A549 (cell line): ENCODE measurements at regions not wholly inside any gene's neighbourhood (a gene's known extent, or its start where the extent isn't known, plus 50 kb on each side); places are given as distances from the start of the nearest gene placed in this dataset.

Source experiments
- CEBPB ChIP-seq, 2 experiments: fragments of >200 bp in 1 of 2; sonication (Bioruptor Twin) in 1 of 2; formaldehyde crosslinking in 1 of 2; IDR thresholded peaks; 2 replicates each; pipeline ENCODE4 v1.6.1; 2012 to 2016
- POLR2A ChIP-seq: IDR thresholded peaks from 2 replicates; pipeline ENCODE4 v1.6.1; 2012; ENCODE audit warnings: mild to moderate bottlenecking, low read length
- RCOR1 ChIP-seq: fragments of 150-350 bp; IDR thresholded peaks from 2 replicates; pipeline ENCODE4 v1.6.1; 2014; ENCODE audit warnings: antibody characterized with exemption, low read length, low read depth
- TP53 ChIP-seq: fragments of 250-450 bp; sonication (Bioruptor Pico); IDR thresholded peaks from 2 replicates; pipeline ENCODE4 v1.5.0; 2021; ENCODE audit warnings: mild to moderate bottlenecking, moderate library complexity
- TF ChIP-seq, protein P1 (sequence below): fragments of >200 bp; sonication (Bioruptor Twin); formaldehyde crosslinking; IDR thresholded peaks from 3 replicates; pipeline ENCODE4 v1.5.1; 2016

DNA sequence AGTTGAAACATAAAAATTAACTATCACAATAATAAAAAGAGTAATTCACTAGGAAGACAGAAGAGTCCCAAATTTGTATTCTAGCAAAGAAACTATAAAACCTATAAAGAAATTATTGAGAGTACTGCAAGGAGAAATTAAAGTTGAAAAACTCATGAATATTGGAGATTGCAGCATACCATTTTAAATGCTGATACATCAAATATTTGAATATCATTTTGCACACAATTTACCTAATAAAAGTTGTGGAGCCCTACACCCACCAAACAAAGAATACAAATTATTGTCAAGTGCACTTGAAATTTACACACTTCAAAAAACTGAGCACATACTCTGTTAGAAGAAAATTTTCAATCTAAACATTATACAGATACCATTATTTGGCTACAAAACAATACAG is 531.6 kb upstream of the SMIM21 start:
- TF ChIP-seq RCOR1 (no peak), POLR2A (no peak), CEBPB (IDR thresholded peaks at IDR 0.05) (no peak), TP53 (CRISPR knock-in tag) (no peak)
- TF ChIP-seq, protein P1, sequence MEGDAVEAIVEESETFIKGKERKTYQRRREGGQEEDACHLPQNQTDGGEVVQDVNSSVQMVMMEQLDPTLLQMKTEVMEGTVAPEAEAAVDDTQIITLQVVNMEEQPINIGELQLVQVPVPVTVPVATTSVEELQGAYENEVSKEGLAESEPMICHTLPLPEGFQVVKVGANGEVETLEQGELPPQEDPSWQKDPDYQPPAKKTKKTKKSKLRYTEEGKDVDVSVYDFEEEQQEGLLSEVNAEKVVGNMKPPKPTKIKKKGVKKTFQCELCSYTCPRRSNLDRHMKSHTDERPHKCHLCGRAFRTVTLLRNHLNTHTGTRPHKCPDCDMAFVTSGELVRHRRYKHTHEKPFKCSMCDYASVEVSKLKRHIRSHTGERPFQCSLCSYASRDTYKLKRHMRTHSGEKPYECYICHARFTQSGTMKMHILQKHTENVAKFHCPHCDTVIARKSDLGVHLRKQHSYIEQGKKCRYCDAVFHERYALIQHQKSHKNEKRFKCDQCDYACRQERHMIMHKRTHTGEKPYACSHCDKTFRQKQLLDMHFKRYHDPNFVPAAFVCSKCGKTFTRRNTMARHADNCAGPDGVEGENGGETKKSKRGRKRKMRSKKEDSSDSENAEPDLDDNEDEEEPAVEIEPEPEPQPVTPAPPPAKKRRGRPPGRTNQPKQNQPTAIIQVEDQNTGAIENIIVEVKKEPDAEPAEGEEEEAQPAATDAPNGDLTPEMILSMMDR = no peak
